Neuronal stem cell (in vitro differentiated cells): ENCODE measurements at regions not wholly inside any gene's neighbourhood (a gene's known extent, or its start where the extent isn't known, plus 50 kb on each side); places are given as distances from the start of the nearest gene placed in this dataset.

ENCODE experiments used
- DNase-seq: peaks from one replicate; pipeline ENCODE4 v3.0.0-alpha.2; 2013; ENCODE audit warnings: low spot score
- H2AFZ ChIP-seq: one replicate; pipeline ENCODE4 v1.6.1; 2013; ENCODE audit warnings: mild to moderate bottlenecking, low read length, inconsistent platforms
- H2AK5ac ChIP-seq: 2 replicates; pipeline ENCODE4 v1.6.1; 2013; ENCODE audit warnings: low read depth, mild to moderate bottlenecking, inconsistent platforms, low read length, moderate library complexity, mixed read lengths
- H2BK120ac ChIP-seq: 2 replicates; pipeline ENCODE4 v1.6.1; 2013; ENCODE audit warnings: low read depth, mild to moderate bottlenecking, inconsistent platforms, low read length, moderate library complexity, mixed read lengths
- H2BK12ac ChIP-seq: one replicate; pipeline ENCODE4 v1.6.1; 2013; ENCODE audit warnings: low read length, inconsistent platforms
- H2BK15ac ChIP-seq: 2 replicates; pipeline ENCODE4 v1.6.1; 2013; ENCODE audit warnings: mild to moderate bottlenecking, low read length, inconsistent platforms, mixed read lengths
- H2BK5ac ChIP-seq: one replicate; pipeline ENCODE4 v1.6.1; 2013; ENCODE audit warnings: inconsistent platforms, mild to moderate bottlenecking, low read length, moderate library complexity
- H3K14ac ChIP-seq: one replicate; pipeline ENCODE4 v1.6.1; 2013; ENCODE audit warnings: low read length, inconsistent platforms
- H3K18ac ChIP-seq: 2 replicates; pipeline ENCODE4 v1.6.1; 2013; ENCODE audit warnings: low read length, inconsistent platforms
- H3K23ac ChIP-seq: 2 replicates; pipeline ENCODE4 v1.6.1; 2013; ENCODE audit warnings: low read depth, mild to moderate bottlenecking, mixed read lengths, low read length, inconsistent platforms; ENCODE audit not compliant: poor library complexity
- H3K27ac ChIP-seq: replicated peaks from 3 replicates; pipeline ENCODE4 v1.5.1; 2013; ENCODE audit warnings: low read length, inconsistent platforms
- H3K27me3 ChIP-seq, 3 experiments: 2 replicates each; pipeline ENCODE4 v1.6.1; 2013; ENCODE audit warnings: low read length in 3 of 3, mild to moderate bottlenecking in 2 of 3, inconsistent platforms in 1 of 3, low read depth in 1 of 3, mixed read lengths in 1 of 3, moderate library complexity in 1 of 3; ENCODE audit not compliant: control insufficient read depth in 3 of 3, insufficient read depth in 3 of 3
- H3K36me3 ChIP-seq, 2 donors: replicated peaks in 1 of 2; 2 replicates each; pipeline ENCODE4 v1.6.1; 2013; ENCODE audit warnings: low read length in 2 of 2; ENCODE audit not compliant: control insufficient read depth in 2 of 2, insufficient read depth in 2 of 2
- H3K4ac ChIP-seq: 2 replicates; pipeline ENCODE4 v1.6.1; 2013; ENCODE audit warnings: inconsistent platforms, mild to moderate bottlenecking, low read length, moderate library complexity
- H3K4me1 ChIP-seq, 2 donors: 1 replicate in 1 of 2; 2 replicates in 1 of 2; pipeline ENCODE4 v1.6.1; 2013; ENCODE audit warnings: low read length in 2 of 2, low read depth in 1 of 2; ENCODE audit not compliant: control insufficient read depth in 2 of 2, insufficient read depth in 1 of 2
- H3K4me2 ChIP-seq: one replicate; pipeline ENCODE4 v1.6.1; 2013; ENCODE audit warnings: mild to moderate bottlenecking, low read length, inconsistent platforms; ENCODE audit not compliant: insufficient read depth, poor library complexity, severe bottlenecking
- H3K4me3 ChIP-seq, 2 donors: 2 replicates each; pipeline ENCODE4 v1.5.1; 2013; ENCODE audit warnings: low read length in 2 of 2, mild to moderate bottlenecking in 2 of 2, inconsistent platforms in 1 of 2, moderate library complexity in 1 of 2
- H3K79me1 ChIP-seq: one replicate; pipeline ENCODE4 v1.6.1; 2013; ENCODE audit warnings: low read depth, mild to moderate bottlenecking, inconsistent platforms, low read length, moderate library complexity
- H3K9ac ChIP-seq: one replicate; pipeline ENCODE4 v1.6.1; 2013; ENCODE audit warnings: mild to moderate bottlenecking, low read depth, low read length, inconsistent platforms; ENCODE audit not compliant: poor library complexity
- H3K9me3 ChIP-seq, 2 donors: replicated peaks in 1 of 2; 2 replicates each; pipeline versions ENCODE3 to v1.6.1; 2013; ENCODE audit warnings: low read length in 2 of 2, mild to moderate bottlenecking in 2 of 2, inconsistent platforms in 1 of 2, low read depth in 1 of 2, mixed read lengths in 1 of 2, moderate library complexity in 1 of 2; ENCODE audit not compliant: control insufficient read depth in 2 of 2, insufficient read depth in 1 of 2
- H4K8ac ChIP-seq: one replicate; pipeline ENCODE4 v1.6.1; 2013; ENCODE audit warnings: low read depth, mild to moderate bottlenecking, inconsistent platforms, low read length, moderate library complexity
- H4K91ac ChIP-seq: one replicate; pipeline ENCODE4 v1.6.1; 2013; ENCODE audit warnings: low read length, low read depth, mild to moderate bottlenecking, inconsistent platforms; ENCODE audit not compliant: poor library complexity
- WGBS, 2 donors: extraction: QIAGEN DNeasy Blood & Tissue Kit; methylation state at CpG; one replicate each; pipeline ENCODE4 v1.1.7; 2013; ENCODE audit warnings: missing lambda C conversion rate in 2 of 2, mixed read lengths in 1 of 2; ENCODE audit not compliant: insufficient read length in 2 of 2, insufficient replicate concordance in 1 of 2; ENCODE audit errors: extremely low coverage in 2 of 2; 5-methylcytosine and 5-hydroxymethylcytosine counted together

- H3K36me3 ChIP-seq = no peaks in the 10 kb centered on the region
Measured at GRCh38 chr10:121262774-121263430, 335.3 kb downstream of the FGFR2 start.

DNA sequence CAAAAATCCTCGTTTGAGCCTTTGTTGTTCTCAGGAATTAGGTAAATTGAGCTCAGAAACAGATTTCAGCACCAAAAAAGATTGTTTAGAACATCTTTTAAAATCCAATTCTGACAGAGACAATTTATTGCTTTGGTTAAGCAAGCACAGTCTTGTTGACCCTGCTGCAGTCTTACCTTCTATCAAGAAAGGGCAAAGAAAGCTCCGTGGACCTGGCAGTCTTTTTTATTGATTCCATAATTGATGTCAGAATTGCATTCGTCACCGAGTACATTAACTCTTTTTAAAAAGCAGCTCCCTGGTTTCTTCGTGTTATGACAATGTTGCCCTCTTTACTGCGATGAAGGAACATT, 334.8 kb downstream of the FGFR2 start:
- no peak overlapping the region for H2AK5ac ChIP-seq
- no peak overlapping the region for H3K23ac ChIP-seq
- no peaks in the 10 kb centered on the region for H3K27me3 ChIP-seq
- peaks cover 0 to 2% of the 10 kb centered on the region in 2 donors for H3K4me1 ChIP-seq
- H2BK12ac ChIP-seq = no peak overlapping the region
- no peak overlapping the region for H4K8ac ChIP-seq
- WGBS, 2 donors = no CpG with 5 or more reads among the region's 6 CpGs
- no peak overlapping the region for H2AFZ ChIP-seq
- no peak overlapping the region for H3K4me2 ChIP-seq
- H3K18ac ChIP-seq = no peak overlapping the region
- no peak overlapping the region for H3K4me3 ChIP-seq
- H3K9me3 ChIP-seq = peaks cover 0 to 1% of the 10 kb centered on the region in 2 donors
- H3K79me1 ChIP-seq = no peaks in the 10 kb centered on the region
- H3K9ac ChIP-seq = no peak overlapping the region
- no peaks in the 10 kb centered on the region for H3K36me3 ChIP-seq
- no peak overlapping the region for H3K4ac ChIP-seq
- no peak overlapping the region for H2BK5ac ChIP-seq
- no peak overlapping the region for H3K27ac ChIP-seq
- H4K91ac ChIP-seq = no peak overlapping the region
- H2BK15ac ChIP-seq = no peak overlapping the region
- no peak overlapping the region for H2BK120ac ChIP-seq
- H3K14ac ChIP-seq = no peak overlapping the region
- no peak for DNase-seq

More at GRCh38 chr10:121262774-121263430, 335.3 kb downstream of the FGFR2 start:
- no peak overlapping the region for H3K23ac ChIP-seq
- no peaks in the 10 kb centered on the region for H3K27me3 ChIP-seq
- no peak overlapping the region for H4K91ac ChIP-seq
- no peak overlapping the region for H3K18ac ChIP-seq
- H3K14ac ChIP-seq = no peak overlapping the region
- H2BK5ac ChIP-seq = no peak overlapping the region
- no peak overlapping the region for H4K8ac ChIP-seq
- no peak overlapping the region for H3K27ac ChIP-seq
- WGBS, 2 donors = no CpG with 5 or more reads among the region's 10 CpGs
- no peak overlapping the region for H3K9ac ChIP-seq
- H3K4me1 ChIP-seq = peaks cover 0 to 2% of the 10 kb centered on the region in 2 donors
- DNase-seq = no peak
- no peak overlapping the region for H2BK12ac ChIP-seq
- H3K9me3 ChIP-seq = peaks cover 0 to 1% of the 10 kb centered on the region in 2 donors
- no peak overlapping the region for H2BK120ac ChIP-seq
- no peak overlapping the region for H3K4me3 ChIP-seq
- no peak overlapping the region for H2BK15ac ChIP-seq
- no peaks in the 10 kb centered on the region for H3K79me1 ChIP-seq
- H2AK5ac ChIP-seq = no peak overlapping the region
- H2AFZ ChIP-seq = no peak overlapping the region
- H3K4ac ChIP-seq = no peak overlapping the region
- H3K4me2 ChIP-seq = no peak overlapping the region

- H3K14ac ChIP-seq = no peak overlapping the region
- no peaks in the 10 kb centered on the region for H3K79me1 ChIP-seq
- H2AFZ ChIP-seq = no peak overlapping the region
- H3K9ac ChIP-seq = no peak overlapping the region
- no peak overlapping the region for H2AK5ac ChIP-seq
- H3K18ac ChIP-seq = no peak overlapping the region
- no peak overlapping the region for H2BK15ac ChIP-seq
- H2BK5ac ChIP-seq = no peak overlapping the region
- H3K23ac ChIP-seq = no peak overlapping the region
- H3K4ac ChIP-seq = no peak overlapping the region
- H3K27me3 ChIP-seq = no peaks in the 10 kb centered on the region
- H3K36me3 ChIP-seq = no peaks in the 10 kb centered on the region
- DNase-seq = no peak
- no peak overlapping the region for H2BK12ac ChIP-seq
- H4K8ac ChIP-seq = no peak overlapping the region
- WGBS, 2 donors = no CpG with 5 or more reads among the region's 6 CpGs
- H3K27ac ChIP-seq = no peak overlapping the region
- H4K91ac ChIP-seq = no peak overlapping the region
- H3K9me3 ChIP-seq = peaks cover 0 to 1% of the 10 kb centered on the region in 2 donors
- no peak overlapping the region for H3K4me3 ChIP-seq
- H3K4me2 ChIP-seq = no peak overlapping the region
- no peak overlapping the region for H2BK120ac ChIP-seq
- peaks cover 0 to 2% of the 10 kb centered on the region in 2 donors for H3K4me1 ChIP-seq
Measured at GRCh38 chr10:121265360-121266123, 332.7 kb downstream of the FGFR2 start.

- WGBS, 2 donors = no CpG with 5 or more reads among the region's 5 CpGs
- H2AK5ac ChIP-seq = no peak overlapping the region
Measured at GRCh38 chr10:121266370-121266769, 331.9 kb downstream of the FGFR2 start.

More at GRCh38 chr10:121266370-121266769, 331.9 kb downstream of the FGFR2 start:
- no peak overlapping the region for H4K91ac ChIP-seq
- peaks cover 0 to 1% of the 10 kb centered on the region in 2 donors for H3K9me3 ChIP-seq
- H3K4me1 ChIP-seq = peaks cover 0 to 2% of the 10 kb centered on the region in 2 donors
- H3K9ac ChIP-seq = no peak overlapping the region
- DNase-seq = no peak
- H3K79me1 ChIP-seq = no peaks in the 10 kb centered on the region
- H4K8ac ChIP-seq = no peak overlapping the region
- H3K4me3 ChIP-seq = no peak overlapping the region
- no peak overlapping the region for H2AFZ ChIP-seq
- H3K36me3 ChIP-seq = no peaks in the 10 kb centered on the region
- no peak overlapping the region for H2BK15ac ChIP-seq
- no peak overlapping the region for H3K14ac ChIP-seq
- H3K23ac ChIP-seq = no peak overlapping the region
- no peak overlapping the region for H3K4ac ChIP-seq
- no peak overlapping the region for H3K18ac ChIP-seq
- H2BK12ac ChIP-seq = no peak overlapping the region
- H2BK120ac ChIP-seq = no peak overlapping the region
- no peak overlapping the region for H3K4me2 ChIP-seq
- no peak overlapping the region for H2BK5ac ChIP-seq
- no peaks in the 10 kb centered on the region for H3K27me3 ChIP-seq
- no peak overlapping the region for H3K27ac ChIP-seq
